Tibial nerve (tissue), 4 donors: ENCODE measurements at regions not wholly inside any gene's neighbourhood (a gene's known extent, or its start where the extent isn't known, plus 50 kb on each side); places are given as distances from the start of the nearest gene placed in this dataset.

Source experiments
- CTCF ChIP-seq, 5 experiments: fragments of 200-600 bp in 3 of 5; fragments of 450-650 bp in 2 of 5; sonication (generic) in 3 of 5; IDR thresholded peaks; one replicate each; pipeline ENCODE4 v1.5.1; 2016 to 2019; ENCODE audit warnings: antibody characterized with exemption in 5 of 5, mild to moderate bottlenecking in 3 of 5, moderate library complexity in 2 of 5
- EP300 ChIP-seq, 2 donors: sonication (generic); formaldehyde crosslinking; IDR thresholded peaks; one replicate each; pipeline ENCODE4 v1.6.1; 2017; ENCODE audit warnings: antibody characterized with exemption in 2 of 2, mild to moderate bottlenecking in 1 of 2
- POLR2A ChIP-seq, 2 donors: fragments of 450-650 bp; IDR thresholded peaks; one replicate each; pipeline ENCODE4 v1.6.1; 2017; ENCODE audit warnings: antibody characterized with exemption in 2 of 2, mild to moderate bottlenecking in 2 of 2, moderate library complexity in 2 of 2

DNA sequence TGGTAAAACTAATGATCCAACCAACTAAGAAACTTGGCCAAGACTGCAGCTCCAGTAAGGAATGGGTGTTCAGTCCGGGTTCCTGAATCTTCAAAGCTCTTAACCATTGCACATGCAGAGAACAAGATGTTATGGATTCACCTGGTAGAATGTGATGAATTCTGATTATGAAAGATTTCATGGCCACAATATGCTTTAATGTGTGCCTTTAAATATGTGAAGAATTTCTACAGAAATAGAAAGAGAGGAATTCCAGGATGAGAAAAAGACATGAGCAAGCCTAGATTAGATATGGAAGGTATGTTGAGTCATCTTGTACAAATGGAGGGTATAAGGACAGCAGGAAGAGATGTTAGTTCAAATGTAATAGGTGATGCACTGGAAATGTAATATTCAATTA, 472.2 kb upstream of the TENM3 start:
- TF ChIP-seq CTCF (IDR thresholded peaks at IDR 0.05) (no peak), POLR2A (IDR thresholded peaks at IDR 0.05) (no peak), EP300 (IDR thresholded peaks at IDR 0.05) (no peak)
